Lung (tissue), 11 donors: ENCODE measurements at regions not wholly inside any gene's neighbourhood (a gene's known extent, or its start where the extent isn't known, plus 50 kb on each side); places are given as distances from the start of the nearest gene placed in this dataset.

Source experiments
- ATAC-seq: fragments of 200-7000 bp; cut with Tn5 transposase; one replicate; pipeline ENCODE4 v1.9.1; 2020; ENCODE audit warnings: moderate number of reproducible peaks; ENCODE audit not compliant: insufficient read depth, low FRiP score
- DNase-seq, 3 donors: peaks; one replicate each; pipeline ENCODE4 v3.0.0-alpha.2; 2013 to 2017
- H3K27ac ChIP-seq, 2 donors: one replicate each; pipeline ENCODE4 v1.5.1; 2013; ENCODE audit warnings: mild to moderate bottlenecking in 2 of 2, moderate library complexity in 2 of 2, control low read depth in 1 of 2, inconsistent platforms in 1 of 2, low read depth in 1 of 2, low read length in 1 of 2
- H3K27me3 ChIP-seq, 3 donors: one replicate each; pipeline ENCODE4 v1.5.1; 2013; ENCODE audit warnings: low read length in 2 of 3; ENCODE audit not compliant: control insufficient read depth in 3 of 3, insufficient read depth in 3 of 3
- H3K36me3 ChIP-seq, 4 donors: one replicate each; pipeline ENCODE4 v1.5.1; 2013; ENCODE audit warnings: low read length in 4 of 4, mild to moderate bottlenecking in 1 of 4, moderate library complexity in 1 of 4; ENCODE audit not compliant: control insufficient read depth in 4 of 4, insufficient read depth in 4 of 4
- H3K4me1 ChIP-seq, 5 donors: one replicate each; pipeline ENCODE4 v1.5.1; 2013; ENCODE audit warnings: low read length in 5 of 5, mild to moderate bottlenecking in 2 of 5, moderate library complexity in 1 of 5; ENCODE audit not compliant: control insufficient read depth in 5 of 5, insufficient read depth in 5 of 5
- H3K4me3 ChIP-seq: one replicate; pipeline ENCODE4 v1.5.1; 2013; ENCODE audit warnings: mild to moderate bottlenecking, control low read depth, moderate library complexity
- H3K9ac ChIP-seq, 2 donors: one replicate each; pipeline ENCODE4 v1.5.1; 2013; ENCODE audit warnings: low read length in 2 of 2, control low read depth in 1 of 2; ENCODE audit not compliant: insufficient read depth in 1 of 2
- H3K9me3 ChIP-seq, 4 donors: one replicate each; pipeline ENCODE4 v1.5.1; 2013; ENCODE audit warnings: low read length in 3 of 4, mild to moderate bottlenecking in 1 of 4, moderate library complexity in 1 of 4; ENCODE audit not compliant: control insufficient read depth in 4 of 4, insufficient read depth in 3 of 4
- CTCF ChIP-seq: IDR thresholded peaks from 2 replicates; pipeline ENCODE4 v1.5.1; 2012; ENCODE audit warnings: mild to moderate bottlenecking; ENCODE audit errors: control extremely low read depth, extremely low read depth
- WGBS, 2 donors: extraction: QIAGEN DNeasy Blood & Tissue Kit; methylation state at CpG; one replicate each; pipeline ENCODE4 v1.1.7; 2013; 5-methylcytosine and 5-hydroxymethylcytosine counted together
- donor health status: control.
- donor health status: control.
- donor health status: Bipolar disorder and iron deficiency.
- donor health status: healthy.
- donor health status: DM: yes; HTN: yes; CAD: no.

- ATAC-seq (no peak), DNase-seq (no peak)
- peaks cover 0 to 2% (median 0%) of the 10 kb centered on the region in 4 donors for H3K9me3 ChIP-seq
- no peak overlapping the region for H3K27ac ChIP-seq
- no peaks in the 10 kb centered on the region for H3K36me3 ChIP-seq
- H3K27me3 ChIP-seq: no peaks in the 10 kb centered on the region
- peaks cover 0 to 2% (median 0%) of the 10 kb centered on the region in 5 donors for H3K4me1 ChIP-seq
- no peak overlapping the region for H3K4me3 ChIP-seq
- TF ChIP-seq CTCF: no peak
- no peak overlapping the region for H3K9ac ChIP-seq
Observed at GRCh38 chr17:13917634-13918033, 151.7 kb upstream of the COX10 start.

GRCh38 chr17:13918247-13918646 lies 151.1 kb upstream of the COX10 start:
- ATAC-seq: no peak
- no peak for TF ChIP-seq CTCF

GRCh38 chr17:13919818-13920217 lies 149.5 kb upstream of the COX10 start:
- H3K4me3 ChIP-seq: no peak overlapping the region
- peaks cover 0 to 2% (median 0%) of the 10 kb centered on the region in 5 donors for H3K4me1 ChIP-seq
- TF ChIP-seq CTCF: no peak
- DNase-seq (no peak), ATAC-seq (no peak)
- peaks cover 0 to 4% (median 0%) of the 10 kb centered on the region in 4 donors for H3K9me3 ChIP-seq
- no peaks in the 10 kb centered on the region for H3K27me3 ChIP-seq
- no peak overlapping the region for H3K9ac ChIP-seq
- no peaks in the 10 kb centered on the region for H3K36me3 ChIP-seq
- WGBS, 2 donors: 80 to 88% methylated on average over 6 of the region's 6 CpGs
- no peak overlapping the region for H3K27ac ChIP-seq

More at GRCh38 chr17:13918247-13918646, 151.1 kb upstream of the COX10 start:
- H3K9me3 ChIP-seq: peaks cover 0 to 4% (median 0%) of the 10 kb centered on the region in 4 donors
- peaks cover 0 to 2% (median 0%) of the 10 kb centered on the region in 5 donors for H3K4me1 ChIP-seq
- DNase-seq: no peak
- WGBS, 2 donors: 71 to 80% methylated on average over 4 of the region's 4 CpGs
- H3K4me3 ChIP-seq: no peak overlapping the region
- no peak overlapping the region for H3K9ac ChIP-seq
- no peak overlapping the region for H3K27ac ChIP-seq
- no peaks in the 10 kb centered on the region for H3K36me3 ChIP-seq
- no peaks in the 10 kb centered on the region for H3K27me3 ChIP-seq

GRCh38 chr17:13920413-13920812 lies 148.9 kb upstream of the COX10 start:
- ATAC-seq (no peak), DNase-seq (no peak)
- WGBS, 2 donors: 10 to 18% methylated on average over 3 of the region's 3 CpGs
- H3K27me3 ChIP-seq: no peaks in the 10 kb centered on the region
- H3K4me3 ChIP-seq: no peak overlapping the region
- TF ChIP-seq CTCF: no peak
- H3K27ac ChIP-seq: no peak overlapping the region
- peaks cover 0 to 4% (median 0%) of the 10 kb centered on the region in 4 donors for H3K9me3 ChIP-seq
- no peaks in the 10 kb centered on the region for H3K36me3 ChIP-seq
- H3K9ac ChIP-seq: no peak overlapping the region
- peaks cover 0 to 2% (median 0%) of the 10 kb centered on the region in 5 donors for H3K4me1 ChIP-seq
